ENCODE measurements at regions not wholly inside any gene's neighbourhood (a gene's known extent, or its start where the extent isn't known, plus 50 kb on each side); places are given as distances from the start of the nearest gene placed in this dataset.

DNA sequence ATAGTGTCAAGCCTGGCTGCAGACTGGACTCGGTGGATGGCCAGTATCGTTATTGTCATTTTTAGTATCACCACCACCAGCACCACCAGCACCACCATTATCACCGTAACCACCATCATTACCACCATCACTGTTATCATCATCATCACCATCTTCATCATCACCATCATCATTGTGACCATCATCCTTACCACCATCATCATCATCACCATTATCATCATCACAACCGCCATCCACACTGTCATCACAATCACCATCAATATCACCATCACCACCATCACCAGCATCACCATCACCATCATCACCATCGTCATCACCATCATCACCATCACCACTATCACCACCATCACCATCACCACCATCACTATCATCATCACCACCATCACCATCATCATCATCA is 65.6 kb downstream of the FOXL3 start:
- no peaks in the 10 kb centered on the region for H3K36me3 ChIP-seq
- DNase-seq: no peak
- TF ChIP-seq, protein P1, sequence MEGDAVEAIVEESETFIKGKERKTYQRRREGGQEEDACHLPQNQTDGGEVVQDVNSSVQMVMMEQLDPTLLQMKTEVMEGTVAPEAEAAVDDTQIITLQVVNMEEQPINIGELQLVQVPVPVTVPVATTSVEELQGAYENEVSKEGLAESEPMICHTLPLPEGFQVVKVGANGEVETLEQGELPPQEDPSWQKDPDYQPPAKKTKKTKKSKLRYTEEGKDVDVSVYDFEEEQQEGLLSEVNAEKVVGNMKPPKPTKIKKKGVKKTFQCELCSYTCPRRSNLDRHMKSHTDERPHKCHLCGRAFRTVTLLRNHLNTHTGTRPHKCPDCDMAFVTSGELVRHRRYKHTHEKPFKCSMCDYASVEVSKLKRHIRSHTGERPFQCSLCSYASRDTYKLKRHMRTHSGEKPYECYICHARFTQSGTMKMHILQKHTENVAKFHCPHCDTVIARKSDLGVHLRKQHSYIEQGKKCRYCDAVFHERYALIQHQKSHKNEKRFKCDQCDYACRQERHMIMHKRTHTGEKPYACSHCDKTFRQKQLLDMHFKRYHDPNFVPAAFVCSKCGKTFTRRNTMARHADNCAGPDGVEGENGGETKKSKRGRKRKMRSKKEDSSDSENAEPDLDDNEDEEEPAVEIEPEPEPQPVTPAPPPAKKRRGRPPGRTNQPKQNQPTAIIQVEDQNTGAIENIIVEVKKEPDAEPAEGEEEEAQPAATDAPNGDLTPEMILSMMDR (IDR thresholded peaks at IDR 0.05): no peak
- no peak overlapping the region for H3K4me3 ChIP-seq
- peaks cover 16% of the 10 kb centered on the region for H3K27me3 ChIP-seq
- peaks cover 3% of the 10 kb centered on the region for H3K4me1 ChIP-seq
- no peak for ATAC-seq
- no peaks in the 10 kb centered on the region for H3K9me3 ChIP-seq
- no peak overlapping the region for H3K27ac ChIP-seq
- intact Hi-C loops (cut with DNase I): no loop called here

DNA sequence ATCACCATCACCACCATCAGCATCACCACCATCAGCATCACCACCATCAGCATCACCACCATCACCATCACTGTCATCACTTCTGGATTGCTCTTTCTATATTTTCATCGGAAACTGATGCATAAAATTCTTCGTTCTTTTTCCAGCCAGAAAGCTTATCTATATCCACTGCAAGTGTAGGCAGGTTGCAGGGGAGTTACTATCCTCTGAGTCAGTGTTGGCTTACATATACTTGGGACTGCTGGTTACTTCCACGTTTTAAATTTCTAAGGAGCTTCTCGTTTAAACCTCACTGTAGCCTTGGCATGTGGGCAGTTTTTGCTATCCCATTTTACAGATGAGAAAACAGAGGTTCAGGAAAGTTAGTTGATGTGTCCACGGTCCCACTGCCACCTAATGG is 66.1 kb downstream of the FOXL3 start:
- Histone ChIP-seq H3K27me3 (peaks cover 18% of the 10 kb centered on the region), H3K36me3 (no peaks in the 10 kb centered on the region), H3K4me1 (peaks cover 3% of the 10 kb centered on the region), H3K27ac (no peak overlapping the region), H3K9me3 (no peaks in the 10 kb centered on the region), H3K4me3 (no peak overlapping the region)
- intact Hi-C loops (cut with DNase I): no loop called here
- no peak for DNase-seq
- no peak for ATAC-seq
- TF ChIP-seq, protein P1 (IDR thresholded peaks at IDR 0.05): no peak

DNA sequence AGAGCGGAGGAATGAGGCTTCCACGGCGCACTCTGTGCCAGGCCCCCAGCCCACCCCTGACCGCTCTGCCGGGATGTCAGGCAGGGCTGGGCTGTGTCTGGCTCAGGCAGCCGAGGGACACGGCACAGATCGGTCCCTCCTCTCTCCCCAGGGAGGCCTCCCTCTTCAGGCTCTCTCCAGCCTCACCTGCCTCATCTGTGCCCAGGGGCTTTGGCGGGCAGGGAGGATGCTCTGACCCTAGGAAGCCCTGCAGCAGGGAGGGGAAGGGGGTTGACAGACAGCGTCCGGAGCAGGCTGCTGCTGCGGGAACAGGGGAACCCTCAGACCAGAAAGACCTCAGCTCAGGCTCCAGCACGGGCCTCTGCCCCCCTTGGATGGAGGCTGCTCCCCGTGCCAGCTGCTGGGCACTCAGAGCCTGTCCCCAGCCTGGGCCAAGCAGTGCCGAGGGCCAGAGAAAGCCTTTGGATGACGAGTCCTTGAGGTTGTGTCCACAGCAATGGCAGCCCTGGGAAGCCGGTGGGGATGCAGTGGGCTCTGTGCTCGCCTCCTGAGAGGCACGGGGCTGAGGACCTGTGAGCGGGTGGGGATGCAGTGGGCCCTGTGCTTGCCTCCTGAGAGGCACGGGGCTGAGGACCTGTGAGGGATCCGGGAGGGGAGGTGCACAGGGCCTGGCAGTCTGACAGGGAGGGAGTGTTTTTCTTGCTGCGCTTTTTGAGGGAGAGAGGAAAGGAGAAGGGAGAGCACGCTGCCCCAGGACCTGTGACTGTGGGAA is 66.9 kb downstream of the FOXL3 start:
- TF ChIP-seq, protein P1 (IDR thresholded peaks at IDR 0.05): no peak
- peaks cover 18% of the 10 kb centered on the region for H3K27me3 ChIP-seq
- no peaks in the 10 kb centered on the region for H3K36me3 ChIP-seq
- intact Hi-C loops (cut with DNase I): no loop called here
- no peak for DNase-seq
- H3K27ac ChIP-seq: no peak overlapping the region
- H3K4me3 ChIP-seq: no peak overlapping the region
- peaks cover 4% of the 10 kb centered on the region for H3K4me1 ChIP-seq
- ATAC-seq: peak; percentile 58
- H3K9me3 ChIP-seq: no peaks in the 10 kb centered on the region

DNA sequence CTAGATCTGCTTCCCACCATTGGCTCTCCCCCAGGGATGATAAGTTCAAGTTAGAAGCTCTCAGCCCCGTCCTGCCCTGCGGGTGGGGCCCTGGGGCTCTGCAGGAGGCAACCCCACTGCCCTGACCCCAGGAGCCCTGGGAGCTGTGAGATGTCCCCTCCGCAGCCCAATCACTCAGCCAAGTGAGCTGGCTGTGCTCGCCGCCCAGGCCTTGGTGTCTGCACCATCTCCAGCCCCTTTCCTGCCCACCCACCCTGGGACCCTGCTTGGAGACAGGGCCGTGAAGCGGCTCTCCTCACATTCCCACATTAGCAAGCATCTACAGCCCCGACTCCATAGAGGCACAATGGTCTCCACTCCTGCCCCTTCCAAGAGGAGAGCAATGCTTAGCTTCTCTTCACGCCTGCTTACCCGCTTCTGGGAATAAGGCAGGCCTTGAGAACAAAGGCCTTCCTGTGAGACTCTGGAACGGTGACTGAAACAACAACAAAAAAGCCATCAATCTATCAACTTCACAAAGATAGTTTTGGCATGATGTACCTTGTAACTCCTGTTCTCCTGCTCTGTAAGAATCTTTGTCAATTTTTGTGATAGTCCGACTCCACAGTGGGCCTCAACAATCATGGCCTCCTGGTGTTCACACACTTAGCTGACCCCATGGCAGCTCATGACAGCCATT is 67.7 kb downstream of the FOXL3 start:
- no peak overlapping the region for H3K4me3 ChIP-seq
- no peaks in the 10 kb centered on the region for H3K36me3 ChIP-seq
- no peaks in the 10 kb centered on the region for H3K9me3 ChIP-seq
- ATAC-seq (no peak), DNase-seq (no peak)
- intact Hi-C loops (cut with DNase I): no loop called here
- TF ChIP-seq, protein P1 (IDR thresholded peaks at IDR 0.05): no peak
- H3K4me1 ChIP-seq: peaks cover 10% of the 10 kb centered on the region
- H3K27me3 ChIP-seq: peaks cover 18% of the 10 kb centered on the region
- no peak overlapping the region for H3K27ac ChIP-seq

DNA sequence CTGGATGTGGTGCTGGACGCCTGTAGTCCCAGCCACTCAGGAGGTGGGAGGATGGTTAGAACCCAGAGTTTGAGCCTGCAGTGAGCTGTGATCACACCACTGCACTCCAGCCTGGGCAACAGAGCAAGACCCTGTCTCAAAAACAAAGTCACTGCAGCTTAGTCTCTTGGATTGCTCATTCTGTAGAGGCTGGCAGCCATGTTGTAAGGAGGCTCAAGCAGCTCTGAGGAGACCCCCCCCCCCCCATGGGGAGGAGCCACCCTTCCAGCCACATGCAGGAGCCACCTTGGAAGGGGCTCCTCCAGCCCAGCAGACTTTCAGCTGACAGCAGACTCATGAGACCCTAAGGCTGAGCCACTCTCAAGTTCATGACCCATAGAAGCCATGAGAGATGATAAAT is 68.4 kb downstream of the FOXL3 start:
- H3K4me3 ChIP-seq: no peak overlapping the region
- ATAC-seq: no peak
- no peak for DNase-seq
- intact Hi-C loops (cut with DNase I): no loop called here
- TF ChIP-seq, protein P1 (IDR thresholded peaks at IDR 0.05): no peak
- H3K9me3 ChIP-seq: no peaks in the 10 kb centered on the region
- H3K27ac ChIP-seq: no peak overlapping the region
- no peaks in the 10 kb centered on the region for H3K36me3 ChIP-seq
- H3K4me1 ChIP-seq: peaks cover 13% of the 10 kb centered on the region
- H3K27me3 ChIP-seq: peaks cover 18% of the 10 kb centered on the region

Measured in upper lobe of right lung (tissue), 1 donor.